Epithelial cell of prostate (primary cell): ENCODE measurements at regions not wholly inside any gene's neighbourhood (a gene's known extent, or its start where the extent isn't known, plus 50 kb on each side); places are given as distances from the start of the nearest gene placed in this dataset.

Experiments
- DNase-seq: peaks from one replicate; pipeline ENCODE4 v3.0.0-alpha.2; 2011; ENCODE audit warnings: low read depth, low spot score
- H3K27ac ChIP-seq: fragments of 450-650 bp; 2 replicates; pipeline ENCODE4 v1.5.1; 2017; ENCODE audit warnings: mild to moderate bottlenecking

GRCh38 chr1:5238351-5239130, 584.1 kb downstream of the AJAP1 start:
- DNase-seq = no peak
- no peak overlapping the region for H3K27ac ChIP-seq

GRCh38 chr1:5235355-5235899, 581.0 kb downstream of the AJAP1 start:
- no peak for DNase-seq
- H3K27ac ChIP-seq = no peak overlapping the region

GRCh38 chr1:5232537-5232936, 578.1 kb downstream of the AJAP1 start:
- no peak overlapping the region for H3K27ac ChIP-seq
- DNase-seq = no peak

GRCh38 chr1:5231541-5232315, 577.3 kb downstream of the AJAP1 start:
- H3K27ac ChIP-seq = no peak overlapping the region
- DNase-seq = no peak

- no peak for DNase-seq
- no peak overlapping the region for H3K27ac ChIP-seq
Measured at GRCh38 chr1:5227114-5227513, 572.7 kb downstream of the AJAP1 start.

GRCh38 chr1:5225707-5226704, 571.6 kb downstream of the AJAP1 start:
- no peak overlapping the region for H3K27ac ChIP-seq
- DNase-seq = no peak

GRCh38 chr1:5223206-5223605, 568.8 kb downstream of the AJAP1 start:
- DNase-seq = no peak
- no peak overlapping the region for H3K27ac ChIP-seq

- H3K27ac ChIP-seq = no peak overlapping the region
- no peak for DNase-seq
Measured at GRCh38 chr1:5222626-5223025, 568.2 kb downstream of the AJAP1 start.

- no peak overlapping the region for H3K27ac ChIP-seq
- DNase-seq = no peak
Measured at GRCh38 chr1:5221451-5221850, 567.0 kb downstream of the AJAP1 start.

GRCh38 chr1:5220821-5221220, 566.4 kb downstream of the AJAP1 start:
- no peak overlapping the region for H3K27ac ChIP-seq
- no peak for DNase-seq

- no peak for DNase-seq
- H3K27ac ChIP-seq = no peak overlapping the region
Measured at GRCh38 chr1:5220421-5220820, 566.0 kb downstream of the AJAP1 start.

GRCh38 chr1:5200006-5200405, 545.6 kb downstream of the AJAP1 start:
- H3K27ac ChIP-seq = no peak overlapping the region

GRCh38 chr1:5198328-5198727, 543.9 kb downstream of the AJAP1 start:
- no peak for DNase-seq
- H3K27ac ChIP-seq = no peak overlapping the region

More at GRCh38 chr1:5200006-5200405, 545.6 kb downstream of the AJAP1 start:
- no peak for DNase-seq

GRCh38 chr1:5191470-5191869, 537.1 kb downstream of the AJAP1 start:
- H3K27ac ChIP-seq = no peak overlapping the region
- no peak for DNase-seq

GRCh38 chr1:5189384-5189783, 535.0 kb downstream of the AJAP1 start:
- no peak overlapping the region for H3K27ac ChIP-seq
- no peak for DNase-seq

GRCh38 chr1:5165762-5166161, 511.4 kb downstream of the AJAP1 start:
- H3K27ac ChIP-seq = no peak overlapping the region
- no peak for DNase-seq

GRCh38 chr1:5164158-5164557, 509.7 kb downstream of the AJAP1 start:
- DNase-seq = no peak

GRCh38 chr1:5161372-5161771, 507.0 kb downstream of the AJAP1 start:
- DNase-seq = no peak
- H3K27ac ChIP-seq = no peak overlapping the region

More at GRCh38 chr1:5164158-5164557, 509.7 kb downstream of the AJAP1 start:
- no peak overlapping the region for H3K27ac ChIP-seq

- no peak for DNase-seq
- H3K27ac ChIP-seq = no peak overlapping the region
Measured at GRCh38 chr1:5157175-5157574, 502.8 kb downstream of the AJAP1 start.
